K562 (cell line): ENCODE measurements at regions not wholly inside any gene's neighbourhood (a gene's known extent, or its start where the extent isn't known, plus 50 kb on each side); places are given as distances from the start of the nearest gene placed in this dataset.

ENCODE experiments used
- ATAC-seq: fragments of 200-7000 bp; cut with Tn5 transposase; 3 replicates; pipeline ENCODE4 v1.9.1; 2020; ENCODE audit warnings: moderate library complexity
- BruUV-seq: library from RNA; stranded (reverse); fragments of 400-500 nt; replicated peaks from 2 replicates; lab custom pipeline; 2021; lab: Mats Ljungman, UMichigan
- CTCF ChIA-PET: fragments of 300-600 bp; formaldehyde crosslinking; extraction: SDS; loops from one replicate; lab custom pipeline; 2021; ENCODE audit warnings: low intra/inter-chr PET ratio; lab: Yijun Ruan, JAX
- POLR2A ChIA-PET: fragments of 300-600, 350-650 bp; sonication (Branson Sonifier 250); formaldehyde crosslinking; extraction: SDS; loops from one replicate; lab custom pipeline; 2021; ENCODE audit warnings: antibody characterized with exemption, inconsistent platforms; lab: Yijun Ruan, JAX
- DNase-seq, 4 experiments: peaks; one replicate each; pipeline versions ENCODE4 v3.0.0 to v3.0.0-alpha.2; 2011 to 2018; ENCODE audit warnings: low spot score in 3 of 4, mixed read lengths in 3 of 4; ENCODE audit errors: extremely low read depth in 1 of 4
- FAIRE-seq: peaks from 2 replicates; lab custom pipeline; 2011; peaks lifted over from hg19 to GRCh38; lab: Jason Lieb, UNC
- H2AFZ ChIP-seq: 2 replicates; pipeline ENCODE4 v1.6.0; 2011; ENCODE audit warnings: low read depth, low read length, control low read depth, inconsistent platforms
- H3K27ac ChIP-seq: fragments of 200-600 bp; 3 replicates; pipeline ENCODE4 v1.8.0; 2011; ENCODE audit warnings: low read depth, mild to moderate bottlenecking, control low read depth, inconsistent platforms, low read length, moderate library complexity, mixed read lengths; ENCODE audit errors: extremely low read depth
- H3K27me3 ChIP-seq, 2 experiments: fragments of 300-600 bp in 1 of 2; 2 replicates in 1 of 2; 3 replicates in 1 of 2; pipeline versions ENCODE4 v1.6.0 to v1.8.0; 2011; ENCODE audit warnings: inconsistent platforms in 2 of 2, low read length in 2 of 2, mild to moderate bottlenecking in 1 of 2, mixed read lengths in 1 of 2, moderate library complexity in 1 of 2; ENCODE audit not compliant: control insufficient read depth in 2 of 2, insufficient read depth in 2 of 2
- H3K36me3 ChIP-seq: fragments of 300-600 bp; 3 replicates; pipeline ENCODE4 v1.8.0; 2011; ENCODE audit warnings: mild to moderate bottlenecking, low read length, inconsistent platforms; ENCODE audit not compliant: control insufficient read depth, insufficient read depth
- H3K4me1 ChIP-seq, 2 experiments: fragments of 200-600 bp in 1 of 2; replicated peaks in 1 of 2; 2 replicates in 1 of 2; 3 replicates in 1 of 2; pipeline versions ENCODE4 v1.5.1 to v1.8.0; 2011; ENCODE audit warnings: inconsistent platforms in 2 of 2, low read length in 2 of 2, mild to moderate bottlenecking in 1 of 2, mixed read lengths in 1 of 2, moderate library complexity in 1 of 2; ENCODE audit not compliant: control insufficient read depth in 2 of 2, insufficient read depth in 2 of 2
- H3K4me2 ChIP-seq: 2 replicates; pipeline ENCODE4 v1.6.1; 2011; ENCODE audit warnings: low read length, control low read depth, inconsistent platforms, mixed read lengths; ENCODE audit not compliant: insufficient read depth
- H3K4me3 ChIP-seq: fragments of 200-600 bp; sonication (generic), shearing (Covaris generic); 2 replicates; pipeline ENCODE4 v1.5.1; 2016; ENCODE audit warnings: control low read depth, inconsistent platforms
- H3K79me2 ChIP-seq: fragments of 200-600 bp; 3 replicates; pipeline ENCODE4 v1.8.0; 2011; ENCODE audit warnings: low read length, inconsistent platforms; ENCODE audit not compliant: control insufficient read depth, insufficient read depth
- H3K9ac ChIP-seq, 2 experiments: 2 replicates each; pipeline versions ENCODE4 v1.6.0 to v1.6.1; 2011; ENCODE audit warnings: low read depth in 2 of 2, low read length in 2 of 2, control low read depth in 1 of 2, inconsistent platforms in 1 of 2, mild to moderate bottlenecking in 1 of 2, mixed read lengths in 1 of 2; ENCODE audit not compliant: insufficient read depth in 1 of 2
- H3K9me1 ChIP-seq: one replicate; pipeline ENCODE4 v1.6.0; 2011; ENCODE audit warnings: inconsistent platforms, mild to moderate bottlenecking, low read length, moderate library complexity; ENCODE audit not compliant: control insufficient read depth, insufficient read depth
- H3K9me3 ChIP-seq: replicated peaks from 2 replicates; pipeline ENCODE4 v1.5.1; 2011; ENCODE audit warnings: low read depth, low read length, inconsistent platforms; ENCODE audit not compliant: control insufficient read depth, insufficient read depth
- H4K20me1 ChIP-seq: replicated peaks from 2 replicates; pipeline ENCODE4 v1.6.1; 2011; ENCODE audit warnings: low read length, inconsistent platforms, mixed read lengths; ENCODE audit not compliant: control insufficient read depth, insufficient read depth
- EP400 ChIP-seq: fragments of 450-650 bp; IDR thresholded peaks from 2 replicates; pipeline ENCODE4 v1.6.1; 2017; ENCODE audit warnings: antibody characterized with exemption, mild to moderate bottlenecking, moderate library complexity
- FOXA3 ChIP-seq, 2 experiments: fragments of 450-650 bp in 1 of 2; sonication (generic) in 1 of 2; formaldehyde crosslinking; IDR thresholded peaks in 1 of 2; conservative IDR thresholded peaks in 1 of 2; 2 replicates each; pipeline versions ENCODE4 v1.4.0 to v1.8.0; 2020 to 2022; ENCODE audit warnings: mild to moderate bottlenecking in 2 of 2, missing genetic modification reagents in 1 of 2
- HNRNPH1 ChIP-seq: fragments of 200-400 bp; formaldehyde crosslinking; optimal IDR thresholded peaks from 2 replicates; pipeline ENCODE3; 2017; ENCODE audit warnings: low read depth, mild to moderate bottlenecking, low read length, moderate library complexity
- MAX ChIP-seq: sonication (generic); formaldehyde crosslinking; IDR thresholded peaks from 2 replicates; pipeline ENCODE4 v1.9.0; 2022; ENCODE audit warnings: mild to moderate bottlenecking, missing genetic modification reagents
- PHB ChIP-seq: fragments of 250-450 bp; sonication (Bioruptor Pico); IDR thresholded peaks from 2 replicates; pipeline ENCODE4 v1.5.0; 2021
- RAD51 ChIP-seq: fragments of 450-650 bp; IDR thresholded peaks from 2 replicates; pipeline ENCODE4 v1.7.1; 2016; ENCODE audit warnings: low read depth, mild to moderate bottlenecking, borderline replicate concordance
- SMARCA5 ChIP-seq: fragments of 450-650 bp; IDR thresholded peaks from 2 replicates; pipeline ENCODE4 v1.6.1; 2016
- ZNF184 ChIP-seq: sonication (generic); formaldehyde crosslinking; IDR thresholded peaks from 2 replicates; pipeline ENCODE4 v1.5.0; 2020; ENCODE audit warnings: missing genetic modification reagents
- ZNF699 ChIP-seq: fragments of 250-450 bp; sonication (Bioruptor Pico); IDR thresholded peaks from 2 replicates; pipeline ENCODE4 v1.8.0; 2021; ENCODE audit warnings: mild to moderate bottlenecking, moderate library complexity; ENCODE audit not compliant: insufficient replicate concordance
- WGBS: fragments of 100-300 bp; shearing (Covaris generic); methylation state at CpG from one replicate; pipeline ENCODE4 v1.1.6; 2016; ENCODE audit warnings: low coverage, mixed read lengths; ENCODE audit not compliant: insufficient coverage; ENCODE audit errors: missing lambda C conversion rate; 5-methylcytosine and 5-hydroxymethylcytosine counted together
- in situ Hi-C: fragments of 300-500 bp; cut with MboI; formaldehyde crosslinking; loops from 4 replicates; pipeline ENCODE4 v1.15.0; 2018; ENCODE audit warnings: inconsistent platforms, mixed read lengths
- intact Hi-C: fragments of 100-400 bp; cut with micrococcal nuclease; formaldehyde crosslinking; loops from 2 replicates; pipeline ENCODE4 v1.14.2; 2022

GRCh38 chr6:14193524-14193923 lies 76.0 kb downstream of the CD83 start:
- FAIRE-seq (no peak), ATAC-seq (no peak), DNase-seq (no peak)
- CTCF ChIA-PET, result no interaction called here
- Histone ChIP-seq H3K27me3 (peaks cover 49 to 55% of the 10 kb centered on the region in 2 experiments), H4K20me1 (no peaks in the 10 kb centered on the region), H3K9me1 (no peaks in the 10 kb centered on the region), H2AFZ (no peak overlapping the region), H3K27ac (no peak overlapping the region), H3K9me3 (no peaks in the 10 kb centered on the region), H3K9ac (no peak overlapping the region), H3K36me3 (no peaks in the 10 kb centered on the region), H3K4me2 (no peak overlapping the region), H3K79me2 (no peaks in the 10 kb centered on the region), H3K4me3 (no peak overlapping the region), H3K4me1 (no peaks in the 10 kb centered on the region)
- 0% methylated on average over 2 of the region's 2 CpGs for WGBS
- BruUV-seq, result no TSS peak
- POLR2A ChIA-PET, result interaction anchor here (0.6 to 0.9 kb wide), 3 partner anchors 8 to 740 kb away, joined by 3 read pairs; no protein-coding TSS in a partner anchor
- TF ChIP-seq MAX (CRISPR knock-in tag) (no peak), FOXA3 (CRISPR knock-in tag; conservative IDR thresholded peaks at IDR 0.05 in 1 of 2, IDR thresholded peaks at IDR 0.05 in 1 of 2) (no peak), ZNF699 (CRISPR knock-in tag) (no peak), SMARCA5 (no peak), EP400 (no peak), HNRNPH1 (no peak), ZNF184 (no peak), RAD51 (no peak), PHB (no peak)
- in situ Hi-C loops (no loop called here), intact Hi-C loops (no loop called here)
